Stimulated activated CD4-positive, alpha-beta T cell treated with anti-CD3 and anti-CD28 coated beads, Interleukin-4, amount 100 ng/mL, for 48 hours (primary cell): ENCODE measurements at regions not wholly inside any gene's neighbourhood (a gene's known extent, or its start where the extent isn't known, plus 50 kb on each side); places are given as distances from the start of the nearest gene placed in this dataset.
"Not testable (repeated sequence)": the region's sequence is repeated elsewhere in the genome, so short reads cannot be mapped to it uniquely, and the experiment has no call there.

Experiments
- DNase-seq, 2 donors: peaks; one replicate each; pipeline ENCODE4 v3.0.0-alpha.2; 2020; ENCODE audit warnings: low read depth in 2 of 2

GRCh38 chr20:30660982-30661381, 596.5 kb upstream of the DEFB115 start:
- DNase-seq, result not testable (repeated sequence)

GRCh38 chr20:30668418-30668817, 589.0 kb upstream of the DEFB115 start:
- not testable (repeated sequence) for DNase-seq

GRCh38 chr20:30669330-30670029, 588.0 kb upstream of the DEFB115 start:
- DNase-seq, result not testable (repeated sequence)

- not testable (repeated sequence) for DNase-seq
Observed at GRCh38 chr20:30671120-30671519, 586.3 kb upstream of the DEFB115 start.

GRCh38 chr20:30675988-30676564, 581.4 kb upstream of the DEFB115 start:
- not testable (repeated sequence) for DNase-seq

GRCh38 chr20:30682236-30682635, 575.2 kb upstream of the DEFB115 start:
- not testable (repeated sequence) for DNase-seq

- DNase-seq, result not testable (repeated sequence)
Observed at GRCh38 chr20:30712861-30713260, 544.6 kb upstream of the DEFB115 start.

GRCh38 chr20:30719415-30720199, 537.9 kb upstream of the DEFB115 start:
- not testable (repeated sequence) for DNase-seq

GRCh38 chr20:30723511-30723910, 534.0 kb upstream of the DEFB115 start:
- not testable (repeated sequence) for DNase-seq

- peak in 1 of 2 donors; percentile 6 for DNase-seq
Observed at GRCh38 chr20:30723934-30724687, 533.4 kb upstream of the DEFB115 start.

GRCh38 chr20:30724688-30725074, 532.8 kb upstream of the DEFB115 start:
- DNase-seq, result not testable (repeated sequence)

GRCh38 chr20:30725188-30725587, 532.3 kb upstream of the DEFB115 start:
- not testable (repeated sequence) for DNase-seq

GRCh38 chr20:30728271-30728885, 529.1 kb upstream of the DEFB115 start:
- DNase-seq, result not testable (repeated sequence)
